Cardiac muscle cell (in vitro differentiated cells and primary cell): ENCODE measurements at regions not wholly inside any gene's neighbourhood (a gene's known extent, or its start where the extent isn't known, plus 50 kb on each side); places are given as distances from the start of the nearest gene placed in this dataset.

Experiments
- DNase-seq, 2 donors: peaks; one replicate each; pipeline versions ENCODE4 v3.0.0 to v3.0.0-alpha.2; 2010 to 2017; ENCODE audit warnings: low read depth in 1 of 2, low spot score in 1 of 2
- H3K27ac ChIP-seq: fragments of 200-600 bp; sonication (generic); 2 replicates; pipeline ENCODE4 v1.5.1; 2016
- H3K27me3 ChIP-seq: fragments of 200-600 bp; sonication (generic); 2 replicates; pipeline ENCODE4 v1.6.0; 2016; ENCODE audit warnings: control low read depth
- H3K36me3 ChIP-seq: fragments of 200-600 bp; sonication (generic); 2 replicates; pipeline ENCODE4 v1.5.1; 2016; ENCODE audit warnings: control low read depth
- H3K4me1 ChIP-seq: fragments of 200-600 bp; sonication (generic); 2 replicates; pipeline ENCODE4 v1.8.1; 2017; ENCODE audit warnings: low read depth, mild to moderate bottlenecking, mixed run types
- H3K4me3 ChIP-seq: fragments of 200-600 bp; sonication (generic); 2 replicates; pipeline ENCODE4 v1.5.1; 2016; ENCODE audit warnings: mild to moderate bottlenecking
- H3K9me3 ChIP-seq: fragments of 200-600 bp; sonication (generic); 2 replicates; pipeline ENCODE4 v1.5.1; 2017; ENCODE audit warnings: low read depth, mild to moderate bottlenecking, control low read depth
- CTCF ChIP-seq: IDR thresholded peaks from 2 replicates; pipeline ENCODE4 v1.5.1; 2012; ENCODE audit warnings: low read depth, mild to moderate bottlenecking, low read length

- no peak for TF ChIP-seq CTCF
- no peak overlapping the region for H3K4me3 ChIP-seq
- H3K27me3 ChIP-seq = no peaks in the 10 kb centered on the region
- no peaks in the 10 kb centered on the region for H3K4me1 ChIP-seq
- no peaks in the 10 kb centered on the region for H3K9me3 ChIP-seq
- H3K27ac ChIP-seq = no peak overlapping the region
- H3K36me3 ChIP-seq = no peaks in the 10 kb centered on the region
- peak in 1 of 2 donors; percentile 71 for DNase-seq
Observed at GRCh38 chr16:75837681-75838080, 111.4 kb upstream of the CPHXL start.

- H3K27me3 ChIP-seq = no peaks in the 10 kb centered on the region
- TF ChIP-seq CTCF = no peak
- no peak overlapping the region for H3K27ac ChIP-seq
- no peaks in the 10 kb centered on the region for H3K36me3 ChIP-seq
- no peak for DNase-seq
- no peaks in the 10 kb centered on the region for H3K4me1 ChIP-seq
- no peaks in the 10 kb centered on the region for H3K9me3 ChIP-seq
- H3K4me3 ChIP-seq = no peak overlapping the region
Observed at GRCh38 chr16:75841517-75841916, 115.2 kb upstream of the CPHXL start.

DNA sequence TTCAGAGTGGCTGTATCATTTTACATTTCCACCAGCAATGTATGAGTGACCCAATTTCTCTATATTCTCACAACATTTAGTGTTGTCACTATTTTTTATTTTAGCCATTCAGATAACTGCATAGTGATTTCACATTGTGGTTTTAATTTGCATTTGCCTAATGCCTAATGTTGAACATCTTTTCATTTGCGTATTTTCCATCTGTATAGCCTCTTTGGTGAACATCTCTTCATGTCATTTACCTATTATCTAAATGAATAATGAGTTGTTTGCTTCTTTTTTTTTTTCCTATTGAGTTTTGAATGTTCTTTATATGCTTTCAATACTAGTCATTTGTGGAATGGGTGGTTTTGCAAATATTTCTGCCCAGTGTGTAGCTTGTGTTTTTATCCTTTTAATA lies 120.9 kb upstream of the CPHXL start:
- H3K4me1 ChIP-seq = no peaks in the 10 kb centered on the region
- H3K9me3 ChIP-seq = no peaks in the 10 kb centered on the region
- DNase-seq = no peak
- H3K27me3 ChIP-seq = no peaks in the 10 kb centered on the region
- no peak overlapping the region for H3K27ac ChIP-seq
- TF ChIP-seq CTCF = no peak
- no peaks in the 10 kb centered on the region for H3K36me3 ChIP-seq
- no peak overlapping the region for H3K4me3 ChIP-seq

DNA sequence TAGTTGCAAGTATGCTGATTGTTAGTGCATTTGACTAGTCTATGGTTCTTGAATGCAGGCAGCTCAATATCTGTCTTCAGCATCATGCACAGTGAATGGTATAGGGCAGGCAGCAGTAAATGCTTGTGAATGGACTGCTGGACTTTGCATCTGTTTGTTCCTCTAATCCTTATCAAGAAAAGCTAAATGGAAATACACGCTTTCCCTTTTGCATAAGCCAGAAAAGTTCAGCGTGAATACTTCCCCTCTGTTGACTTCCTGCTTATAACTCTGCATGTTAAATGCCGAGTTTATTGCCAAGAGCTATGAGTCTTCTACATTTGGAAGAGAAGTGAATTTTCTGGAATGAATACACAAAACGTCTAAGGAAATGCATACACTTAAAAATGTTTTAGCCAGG lies 127.9 kb upstream of the CPHXL start:
- no peak for TF ChIP-seq CTCF
- no peaks in the 10 kb centered on the region for H3K9me3 ChIP-seq
- H3K36me3 ChIP-seq = no peaks in the 10 kb centered on the region
- no peaks in the 10 kb centered on the region for H3K27me3 ChIP-seq
- no peak overlapping the region for H3K4me3 ChIP-seq
- H3K27ac ChIP-seq = no peak overlapping the region
- no peak for DNase-seq
- no peaks in the 10 kb centered on the region for H3K4me1 ChIP-seq

GRCh38 chr16:75860326-75861053 lies 134.2 kb upstream of the CPHXL start:
- H3K27ac ChIP-seq = no peak overlapping the region
- no peak for TF ChIP-seq CTCF
- H3K36me3 ChIP-seq = no peaks in the 10 kb centered on the region
- no peak overlapping the region for H3K4me3 ChIP-seq
- H3K27me3 ChIP-seq = no peaks in the 10 kb centered on the region
- no peaks in the 10 kb centered on the region for H3K9me3 ChIP-seq
- no peaks in the 10 kb centered on the region for H3K4me1 ChIP-seq
- peak in 1 of 2 donors; percentile 78 for DNase-seq
